ENCODE measurements at regions not wholly inside any gene's neighbourhood (a gene's known extent, or its start where the extent isn't known, plus 50 kb on each side); places are given as distances from the start of the nearest gene placed in this dataset.

- TF ChIP-seq ZNF592 (IDR thresholded peaks at IDR 0.05) = 0 out of 2 replicates have a peak, but pooled peaks have one; percentile 68
- no peak for TF ChIP-seq KDM1A (IDR thresholded peaks at IDR 0.05)
- TF ChIP-seq GTF2E2 (tag; IDR thresholded peaks at IDR 0.05) = no peak
- no peak for TF ChIP-seq ZNF780A (CRISPR knock-in tag; IDR thresholded peaks at IDR 0.05)
- peak; percentile 56 for TF ChIP-seq MEIS2 (IDR thresholded peaks at IDR 0.05; ENCODE audit: partially characterized antibody)
- no peak for TF ChIP-seq ILK (tag; IDR thresholded peaks at IDR 0.05; ENCODE audit: borderline replicate concordance, low read depth)
- TF ChIP-seq ZNF23 (CRISPR knock-in tag; IDR thresholded peaks at IDR 0.05) = no peak
- no peak for TF ChIP-seq ZNF561 (CRISPR knock-in tag; conservative IDR thresholded peaks at IDR 0.05)
- no peak for TF ChIP-seq MITF (IDR thresholded peaks at IDR 0.05)
- no peak for TF ChIP-seq CAMTA2 (CRISPR knock-in tag; conservative IDR thresholded peaks at IDR 0.05)
- TF ChIP-seq GTF3C2 (IDR thresholded peaks at IDR 0.05; ENCODE audit: borderline replicate concordance, extremely low read depth, insufficient read length) = no peak
- no peak for TF ChIP-seq RFX5 (IDR thresholded peaks at IDR 0.05; ENCODE audit: low read depth, low read length)
- TF ChIP-seq ZFP1 (CRISPR knock-in tag; IDR thresholded peaks at IDR 0.05) = no peak
- peak; percentile 35; the same call in 1 of the 2 replicates for TF ChIP-seq PTRF (tag; IDR thresholded peaks at IDR 0.05)
- no peak for TF ChIP-seq ILF3 (IDR thresholded peaks at IDR 0.05; ENCODE audit: borderline replicate concordance)
- no peak for TF ChIP-seq TEAD1 (CRISPR knock-in tag; IDR thresholded peaks at IDR 0.05)
- TF ChIP-seq TGIF2 (CRISPR knock-in tag; IDR thresholded peaks at IDR 0.05) = no peak
- peak; percentile 55 for TF ChIP-seq TAL1 (IDR thresholded peaks at IDR 0.05)
- TF ChIP-seq EP300 (IDR thresholded peaks at IDR 0.05; ENCODE audit: low read length) = 0 out of 2 replicates have a peak, but pooled peaks have one; percentile 12
- TF ChIP-seq MCM5 (IDR thresholded peaks at IDR 0.05; ENCODE audit: low read depth) = no peak
- TF ChIP-seq NFATC3 (IDR thresholded peaks at IDR 0.05) = no peak
- TF ChIP-seq DIDO1 (tag; IDR thresholded peaks at IDR 0.05; ENCODE audit: low read depth) = no peak
These were observed 69.0 kb upstream of the CITED2 start (continued) for GRCh38 chr6:139443231-139444112.

Measured in K562 (cell line).